ENCODE measurements at regions not wholly inside any gene's neighbourhood (a gene's known extent, or its start where the extent isn't known, plus 50 kb on each side); places are given as distances from the start of the nearest gene placed in this dataset.
A peak's percentile ranks its signal among the peaks of the same experiment; 100 is the strongest.

DNA sequence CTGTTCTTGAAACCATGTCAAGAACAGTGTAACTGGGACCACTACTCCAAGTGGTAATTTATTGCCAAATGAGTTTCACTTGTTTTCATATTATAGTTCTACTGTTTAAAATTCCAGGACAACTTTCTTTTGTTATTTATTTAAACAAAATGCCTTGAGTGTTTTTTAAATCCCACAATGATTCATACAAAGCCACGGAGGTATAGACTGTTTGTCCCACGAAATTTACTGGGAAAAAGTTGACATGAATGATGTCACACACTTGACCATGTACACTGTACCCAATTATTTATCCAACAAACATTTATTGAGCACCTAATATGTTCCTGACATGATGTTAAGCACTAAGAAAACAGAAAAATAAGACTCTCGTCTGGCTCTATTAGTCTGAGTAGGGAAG is 243.9 kb upstream of the SIX2 start:
- peak; percentile 55; the same call in 1 of the 2 replicates for TF ChIP-seq ZNF664 (tag by site-specific recombination; IDR thresholded peaks at IDR 0.05)
- TF ChIP-seq MYNN (tag by site-specific recombination; IDR thresholded peaks at IDR 0.05; ENCODE audit: borderline replicate concordance), result no peak
- ChIA-PET POLR2A (no interaction called here), CTCF (no interaction called here)
- Histone ChIP-seq H3K4me1 (ENCODE audit: control insufficient read depth, insufficient read depth, low read length) (peaks cover 8% of the 10 kb centered on the region), H3K36me3 (ENCODE audit: control insufficient read depth in 2 of 2, insufficient read depth in 1 of 2, low read length in 2 of 2) (no peaks in the 10 kb centered on the region), H3K9me3 (ENCODE audit: control insufficient read depth, insufficient read depth, low read depth, low read length) (no peaks in the 10 kb centered on the region), H3K4me3 (ENCODE audit: low read depth, low read length) (no peak overlapping the region), H3K27ac (ENCODE audit: extremely low read depth, low read depth, low read length) (no peak overlapping the region)

DNA sequence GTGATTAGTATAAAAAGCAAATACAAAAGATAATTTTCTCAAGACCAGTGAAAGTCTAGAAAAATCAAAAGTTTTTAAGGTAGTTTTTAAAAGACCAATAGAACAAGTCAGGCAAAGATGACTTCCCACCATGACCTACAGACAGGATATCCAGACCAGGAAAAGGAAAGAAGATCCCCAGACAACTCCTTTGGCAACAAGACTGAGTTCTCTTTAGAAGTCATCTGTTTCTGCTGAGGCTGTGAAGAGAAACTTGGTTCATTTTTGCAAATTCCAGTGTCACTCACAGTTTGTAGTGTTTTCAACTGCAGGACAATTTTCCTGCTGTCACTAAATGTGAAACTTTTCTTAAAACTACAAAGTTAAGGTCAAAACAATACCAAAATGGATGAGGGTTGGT is 240.9 kb upstream of the SIX2 start:
- CTCF ChIA-PET, result no interaction called here

More for the DNA sequence above, 240.9 kb upstream of the SIX2 start:
- H3K27ac ChIP-seq (ENCODE audit: extremely low read depth, low read depth, low read length), result no peak overlapping the region
- no peaks in the 10 kb centered on the region for H3K9me3 ChIP-seq (ENCODE audit: control insufficient read depth, insufficient read depth, low read depth, low read length)
- POLR2A ChIA-PET, result no interaction called here
- H3K4me1 ChIP-seq (ENCODE audit: control insufficient read depth, insufficient read depth, low read length), result no peaks in the 10 kb centered on the region
- H3K36me3 ChIP-seq (ENCODE audit: control insufficient read depth in 2 of 2, insufficient read depth in 1 of 2, low read length in 2 of 2), result no peaks in the 10 kb centered on the region
- H3K4me3 ChIP-seq (ENCODE audit: low read depth, low read length), result no peak overlapping the region
- TF ChIP-seq ZNF621 (tag by site-specific recombination; IDR thresholded peaks at IDR 0.05), result no peak
- no peak for TF ChIP-seq ZNF433 (tag by site-specific recombination; IDR thresholded peaks at IDR 0.05; ENCODE audit: low read depth)
- TF ChIP-seq, protein P1, sequence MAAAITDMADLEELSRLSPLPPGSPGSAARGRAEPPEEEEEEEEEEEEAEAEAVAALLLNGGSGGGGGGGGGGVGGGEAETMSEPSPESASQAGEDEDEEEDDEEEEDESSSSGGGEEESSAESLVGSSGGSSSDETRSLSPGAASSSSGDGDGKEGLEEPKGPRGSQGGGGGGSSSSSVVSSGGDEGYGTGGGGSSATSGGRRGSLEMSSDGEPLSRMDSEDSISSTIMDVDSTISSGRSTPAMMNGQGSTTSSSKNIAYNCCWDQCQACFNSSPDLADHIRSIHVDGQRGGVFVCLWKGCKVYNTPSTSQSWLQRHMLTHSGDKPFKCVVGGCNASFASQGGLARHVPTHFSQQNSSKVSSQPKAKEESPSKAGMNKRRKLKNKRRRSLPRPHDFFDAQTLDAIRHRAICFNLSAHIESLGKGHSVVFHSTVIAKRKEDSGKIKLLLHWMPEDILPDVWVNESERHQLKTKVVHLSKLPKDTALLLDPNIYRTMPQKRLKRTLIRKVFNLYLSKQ (tag by site-specific recombination; IDR thresholded peaks at IDR 0.05; ENCODE audit: borderline replicate concordance), result no peak
- TF ChIP-seq, protein P2, sequence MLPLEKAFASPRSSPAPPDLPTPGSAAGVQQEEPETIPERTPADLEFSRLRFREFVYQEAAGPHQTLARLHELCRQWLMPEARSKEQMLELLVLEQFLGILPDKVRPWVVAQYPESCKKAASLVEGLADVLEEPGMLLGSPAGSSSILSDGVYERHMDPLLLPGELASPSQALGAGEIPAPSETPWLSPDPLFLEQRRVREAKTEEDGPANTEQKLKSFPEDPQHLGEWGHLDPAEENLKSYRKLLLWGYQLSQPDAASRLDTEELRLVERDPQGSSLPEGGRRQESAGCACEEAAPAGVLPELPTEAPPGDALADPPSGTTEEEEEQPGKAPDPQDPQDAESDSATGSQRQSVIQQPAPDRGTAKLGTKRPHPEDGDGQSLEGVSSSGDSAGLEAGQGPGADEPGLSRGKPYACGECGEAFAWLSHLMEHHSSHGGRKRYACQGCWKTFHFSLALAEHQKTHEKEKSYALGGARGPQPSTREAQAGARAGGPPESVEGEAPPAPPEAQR (tag by site-specific recombination; IDR thresholded peaks at IDR 0.05), result no peak
- no peak for TF ChIP-seq MZF1 (tag by site-specific recombination; IDR thresholded peaks at IDR 0.05; ENCODE audit: borderline replicate concordance)
- no peak for TF ChIP-seq ZSCAN16 (tag by site-specific recombination; IDR thresholded peaks at IDR 0.05)
- TF ChIP-seq, protein P3, sequence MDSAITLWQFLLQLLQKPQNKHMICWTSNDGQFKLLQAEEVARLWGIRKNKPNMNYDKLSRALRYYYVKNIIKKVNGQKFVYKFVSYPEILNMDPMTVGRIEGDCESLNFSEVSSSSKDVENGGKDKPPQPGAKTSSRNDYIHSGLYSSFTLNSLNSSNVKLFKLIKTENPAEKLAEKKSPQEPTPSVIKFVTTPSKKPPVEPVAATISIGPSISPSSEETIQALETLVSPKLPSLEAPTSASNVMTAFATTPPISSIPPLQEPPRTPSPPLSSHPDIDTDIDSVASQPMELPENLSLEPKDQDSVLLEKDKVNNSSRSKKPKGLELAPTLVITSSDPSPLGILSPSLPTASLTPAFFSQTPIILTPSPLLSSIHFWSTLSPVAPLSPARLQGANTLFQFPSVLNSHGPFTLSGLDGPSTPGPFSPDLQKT (IDR thresholded peaks at IDR 0.05; ENCODE audit: borderline replicate concordance, low read depth, low read length), result no peak
- TF ChIP-seq KLF8 (tag by site-specific recombination; IDR thresholded peaks at IDR 0.05), result no peak
- no peak for TF ChIP-seq ZNF791 (tag by site-specific recombination; IDR thresholded peaks at IDR 0.05)
- TF ChIP-seq, protein P4, sequence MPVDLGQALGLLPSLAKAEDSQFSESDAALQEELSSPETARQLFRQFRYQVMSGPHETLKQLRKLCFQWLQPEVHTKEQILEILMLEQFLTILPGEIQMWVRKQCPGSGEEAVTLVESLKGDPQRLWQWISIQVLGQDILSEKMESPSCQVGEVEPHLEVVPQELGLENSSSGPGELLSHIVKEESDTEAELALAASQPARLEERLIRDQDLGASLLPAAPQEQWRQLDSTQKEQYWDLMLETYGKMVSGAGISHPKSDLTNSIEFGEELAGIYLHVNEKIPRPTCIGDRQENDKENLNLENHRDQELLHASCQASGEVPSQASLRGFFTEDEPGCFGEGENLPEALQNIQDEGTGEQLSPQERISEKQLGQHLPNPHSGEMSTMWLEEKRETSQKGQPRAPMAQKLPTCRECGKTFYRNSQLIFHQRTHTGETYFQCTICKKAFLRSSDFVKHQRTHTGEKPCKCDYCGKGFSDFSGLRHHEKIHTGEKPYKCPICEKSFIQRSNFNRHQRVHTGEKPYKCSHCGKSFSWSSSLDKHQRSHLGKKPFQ (tag by site-specific recombination; IDR thresholded peaks at IDR 0.05), result no peak
- TF ChIP-seq ZNF155 (tag by site-specific recombination; IDR thresholded peaks at IDR 0.05), result no peak
- TF ChIP-seq, protein P5, sequence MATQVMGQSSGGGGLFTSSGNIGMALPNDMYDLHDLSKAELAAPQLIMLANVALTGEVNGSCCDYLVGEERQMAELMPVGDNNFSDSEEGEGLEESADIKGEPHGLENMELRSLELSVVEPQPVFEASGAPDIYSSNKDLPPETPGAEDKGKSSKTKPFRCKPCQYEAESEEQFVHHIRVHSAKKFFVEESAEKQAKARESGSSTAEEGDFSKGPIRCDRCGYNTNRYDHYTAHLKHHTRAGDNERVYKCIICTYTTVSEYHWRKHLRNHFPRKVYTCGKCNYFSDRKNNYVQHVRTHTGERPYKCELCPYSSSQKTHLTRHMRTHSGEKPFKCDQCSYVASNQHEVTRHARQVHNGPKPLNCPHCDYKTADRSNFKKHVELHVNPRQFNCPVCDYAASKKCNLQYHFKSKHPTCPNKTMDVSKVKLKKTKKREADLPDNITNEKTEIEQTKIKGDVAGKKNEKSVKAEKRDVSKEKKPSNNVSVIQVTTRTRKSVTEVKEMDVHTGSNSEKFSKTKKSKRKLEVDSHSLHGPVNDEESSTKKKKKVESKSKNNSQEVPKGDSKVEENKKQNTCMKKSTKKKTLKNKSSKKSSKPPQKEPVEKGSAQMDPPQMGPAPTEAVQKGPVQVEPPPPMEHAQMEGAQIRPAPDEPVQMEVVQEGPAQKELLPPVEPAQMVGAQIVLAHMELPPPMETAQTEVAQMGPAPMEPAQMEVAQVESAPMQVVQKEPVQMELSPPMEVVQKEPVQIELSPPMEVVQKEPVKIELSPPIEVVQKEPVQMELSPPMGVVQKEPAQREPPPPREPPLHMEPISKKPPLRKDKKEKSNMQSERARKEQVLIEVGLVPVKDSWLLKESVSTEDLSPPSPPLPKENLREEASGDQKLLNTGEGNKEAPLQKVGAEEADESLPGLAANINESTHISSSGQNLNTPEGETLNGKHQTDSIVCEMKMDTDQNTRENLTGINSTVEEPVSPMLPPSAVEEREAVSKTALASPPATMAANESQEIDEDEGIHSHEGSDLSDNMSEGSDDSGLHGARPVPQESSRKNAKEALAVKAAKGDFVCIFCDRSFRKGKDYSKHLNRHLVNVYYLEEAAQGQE (tag by site-specific recombination; IDR thresholded peaks at IDR 0.05), result no peak
